Ishikawa (cell line): ENCODE measurements at regions not wholly inside any gene's neighbourhood (a gene's known extent, or its start where the extent isn't known, plus 50 kb on each side); places are given as distances from the start of the nearest gene placed in this dataset.

ENCODE experiments used
- CEBPB ChIP-seq: IDR thresholded peaks from 2 replicates; pipeline ENCODE4 v1.6.1; 2012
- CREB1 ChIP-seq: IDR thresholded peaks from 2 replicates; pipeline ENCODE4 v1.6.1; 2012; ENCODE audit warnings: low read depth
- EGR1 ChIP-seq: IDR thresholded peaks from 2 replicates; pipeline ENCODE4 v1.6.1; 2012
- EP300 ChIP-seq: IDR thresholded peaks from 2 replicates; pipeline ENCODE4 v1.6.1; 2012; ENCODE audit warnings: borderline replicate concordance
- FOXM1 ChIP-seq: IDR thresholded peaks from 2 replicates; pipeline ENCODE4 v1.6.1; 2012; ENCODE audit warnings: low read depth, borderline replicate concordance
- NFIC ChIP-seq: IDR thresholded peaks from 2 replicates; pipeline ENCODE4 v1.6.1; 2012
- RAD21 ChIP-seq: IDR thresholded peaks from 2 replicates; pipeline ENCODE4 v1.6.1; 2012; ENCODE audit warnings: low read depth
- TAF1 ChIP-seq: IDR thresholded peaks from 2 replicates; pipeline ENCODE4 v1.6.1; 2012; ENCODE audit warnings: low read depth, mild to moderate bottlenecking
- TCF12 ChIP-seq: IDR thresholded peaks from 2 replicates; pipeline ENCODE4 v1.6.1; 2012; ENCODE audit warnings: low read depth
- TEAD4 ChIP-seq: IDR thresholded peaks from 2 replicates; pipeline ENCODE4 v1.6.1; 2012
- YY1 ChIP-seq: IDR thresholded peaks from 2 replicates; pipeline ENCODE4 v1.6.1; 2012; ENCODE audit warnings: low read depth
- ZBTB7A ChIP-seq: IDR thresholded peaks from 2 replicates; pipeline ENCODE4 v1.6.1; 2012; ENCODE audit warnings: low read depth
- TF ChIP-seq, protein P1 (sequence below): IDR thresholded peaks from 2 replicates; pipeline ENCODE4 v1.6.1; 2012; ENCODE audit warnings: low read depth, mild to moderate bottlenecking
- TF ChIP-seq, protein P2 (sequence below): IDR thresholded peaks from 2 replicates; pipeline ENCODE4 v1.6.1; 2012
- TF ChIP-seq, protein P3 (sequence below): IDR thresholded peaks from 2 replicates; pipeline ENCODE4 v1.6.1; 2012

DNA sequence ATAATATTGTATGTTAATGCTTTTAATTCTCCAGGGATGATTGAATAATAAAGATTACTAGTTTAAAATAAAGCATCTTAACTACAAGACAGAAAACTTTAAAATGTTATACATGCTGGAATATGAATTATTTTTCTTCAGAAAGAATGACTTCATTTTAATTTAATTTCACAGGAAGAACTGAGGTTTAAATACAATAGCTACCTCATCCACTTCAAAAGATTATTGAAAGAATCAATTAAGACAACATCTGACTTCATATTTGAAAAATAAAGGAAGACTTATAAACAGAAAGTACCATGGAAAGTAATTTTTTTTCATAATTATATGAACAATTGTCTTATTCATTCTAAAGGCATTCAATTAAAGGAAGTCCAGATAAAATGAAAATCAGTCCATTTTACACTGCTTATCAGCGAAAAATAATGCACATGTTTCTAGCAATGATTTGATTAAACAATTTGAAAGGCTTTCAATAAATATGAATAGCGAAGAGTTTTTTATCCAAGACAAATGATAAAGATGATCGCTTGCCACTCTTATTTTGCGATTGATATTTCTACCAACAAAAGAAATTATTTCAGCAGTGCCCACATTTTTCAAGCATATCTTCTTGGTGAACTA lies 368.5 kb upstream of the OPRM1 start:
- TF ChIP-seq, protein P1, sequence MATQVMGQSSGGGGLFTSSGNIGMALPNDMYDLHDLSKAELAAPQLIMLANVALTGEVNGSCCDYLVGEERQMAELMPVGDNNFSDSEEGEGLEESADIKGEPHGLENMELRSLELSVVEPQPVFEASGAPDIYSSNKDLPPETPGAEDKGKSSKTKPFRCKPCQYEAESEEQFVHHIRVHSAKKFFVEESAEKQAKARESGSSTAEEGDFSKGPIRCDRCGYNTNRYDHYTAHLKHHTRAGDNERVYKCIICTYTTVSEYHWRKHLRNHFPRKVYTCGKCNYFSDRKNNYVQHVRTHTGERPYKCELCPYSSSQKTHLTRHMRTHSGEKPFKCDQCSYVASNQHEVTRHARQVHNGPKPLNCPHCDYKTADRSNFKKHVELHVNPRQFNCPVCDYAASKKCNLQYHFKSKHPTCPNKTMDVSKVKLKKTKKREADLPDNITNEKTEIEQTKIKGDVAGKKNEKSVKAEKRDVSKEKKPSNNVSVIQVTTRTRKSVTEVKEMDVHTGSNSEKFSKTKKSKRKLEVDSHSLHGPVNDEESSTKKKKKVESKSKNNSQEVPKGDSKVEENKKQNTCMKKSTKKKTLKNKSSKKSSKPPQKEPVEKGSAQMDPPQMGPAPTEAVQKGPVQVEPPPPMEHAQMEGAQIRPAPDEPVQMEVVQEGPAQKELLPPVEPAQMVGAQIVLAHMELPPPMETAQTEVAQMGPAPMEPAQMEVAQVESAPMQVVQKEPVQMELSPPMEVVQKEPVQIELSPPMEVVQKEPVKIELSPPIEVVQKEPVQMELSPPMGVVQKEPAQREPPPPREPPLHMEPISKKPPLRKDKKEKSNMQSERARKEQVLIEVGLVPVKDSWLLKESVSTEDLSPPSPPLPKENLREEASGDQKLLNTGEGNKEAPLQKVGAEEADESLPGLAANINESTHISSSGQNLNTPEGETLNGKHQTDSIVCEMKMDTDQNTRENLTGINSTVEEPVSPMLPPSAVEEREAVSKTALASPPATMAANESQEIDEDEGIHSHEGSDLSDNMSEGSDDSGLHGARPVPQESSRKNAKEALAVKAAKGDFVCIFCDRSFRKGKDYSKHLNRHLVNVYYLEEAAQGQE, result no peak
- TF ChIP-seq RAD21 (no peak), NFIC (no peak), TEAD4 (no peak), CEBPB (no peak), ZBTB7A (no peak), EGR1 (no peak), CREB1 (no peak), TCF12 (no peak), FOXM1 (no peak)
- TF ChIP-seq, protein P2, sequence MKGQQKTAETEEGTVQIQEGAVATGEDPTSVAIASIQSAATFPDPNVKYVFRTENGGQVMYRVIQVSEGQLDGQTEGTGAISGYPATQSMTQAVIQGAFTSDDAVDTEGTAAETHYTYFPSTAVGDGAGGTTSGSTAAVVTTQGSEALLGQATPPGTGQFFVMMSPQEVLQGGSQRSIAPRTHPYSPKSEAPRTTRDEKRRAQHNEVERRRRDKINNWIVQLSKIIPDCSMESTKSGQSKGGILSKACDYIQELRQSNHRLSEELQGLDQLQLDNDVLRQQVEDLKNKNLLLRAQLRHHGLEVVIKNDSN, result no peak
- TF ChIP-seq, protein P3, sequence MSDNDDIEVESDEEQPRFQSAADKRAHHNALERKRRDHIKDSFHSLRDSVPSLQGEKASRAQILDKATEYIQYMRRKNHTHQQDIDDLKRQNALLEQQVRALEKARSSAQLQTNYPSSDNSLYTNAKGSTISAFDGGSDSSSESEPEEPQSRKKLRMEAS, result no peak

DNA sequence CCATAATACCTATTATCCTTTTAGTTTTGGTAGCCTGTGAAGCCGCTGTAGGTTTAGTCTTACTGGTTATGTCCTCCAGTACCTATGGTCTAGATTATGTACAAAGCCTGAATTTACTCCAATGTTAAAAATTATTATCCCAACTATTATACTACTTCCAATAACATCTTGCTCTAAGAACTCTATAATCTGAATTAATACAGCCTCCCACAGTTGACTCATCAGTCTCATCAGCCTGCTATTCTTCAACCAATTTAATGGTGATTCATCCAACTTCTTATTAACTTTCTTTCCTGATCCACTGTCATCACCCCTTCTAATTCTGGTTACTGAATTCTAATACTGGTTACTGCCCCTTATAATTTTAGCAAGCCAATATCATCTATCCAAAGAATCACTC lies 370.3 kb upstream of the OPRM1 start:
- TF ChIP-seq NFIC (no peak), EP300 (no peak), TEAD4 (no peak), CREB1 (no peak), RAD21 (no peak), TAF1 (no peak), TCF12 (no peak), EGR1 (no peak), FOXM1 (no peak), CEBPB (no peak), YY1 (no peak), ZBTB7A (no peak)
- TF ChIP-seq, protein P1, result no peak
- TF ChIP-seq, protein P3, result no peak
- TF ChIP-seq, protein P2, result no peak

DNA sequence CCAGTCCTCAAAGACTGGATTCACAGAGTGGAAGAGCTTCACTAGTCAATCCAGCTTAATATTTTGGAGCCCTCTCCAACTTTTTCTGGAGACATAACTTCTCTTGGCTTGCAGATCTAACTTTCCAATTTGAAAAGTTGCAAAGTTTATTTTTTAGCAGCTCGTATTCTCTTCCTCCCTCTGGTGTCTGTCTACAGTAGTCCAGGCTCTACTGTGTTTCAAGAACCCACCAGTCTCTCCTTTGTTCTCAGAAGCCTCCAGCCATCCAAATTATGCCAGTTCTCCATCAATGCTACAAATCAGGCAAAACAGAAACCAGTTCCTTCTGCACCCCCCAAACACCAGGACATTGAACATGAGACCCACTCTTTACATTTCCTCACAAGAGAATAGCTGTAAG lies 376.1 kb upstream of the OPRM1 start:
- TF ChIP-seq RAD21 (no peak), TAF1 (no peak), CREB1 (no peak), EP300 (no peak), ZBTB7A (no peak), NFIC (no peak), TCF12 (no peak), FOXM1 (no peak), CEBPB (no peak), TEAD4 (no peak), EGR1 (no peak), YY1 (no peak)
- TF ChIP-seq, protein P1, result no peak
- TF ChIP-seq, protein P2, result no peak
- TF ChIP-seq, protein P3, result no peak

DNA sequence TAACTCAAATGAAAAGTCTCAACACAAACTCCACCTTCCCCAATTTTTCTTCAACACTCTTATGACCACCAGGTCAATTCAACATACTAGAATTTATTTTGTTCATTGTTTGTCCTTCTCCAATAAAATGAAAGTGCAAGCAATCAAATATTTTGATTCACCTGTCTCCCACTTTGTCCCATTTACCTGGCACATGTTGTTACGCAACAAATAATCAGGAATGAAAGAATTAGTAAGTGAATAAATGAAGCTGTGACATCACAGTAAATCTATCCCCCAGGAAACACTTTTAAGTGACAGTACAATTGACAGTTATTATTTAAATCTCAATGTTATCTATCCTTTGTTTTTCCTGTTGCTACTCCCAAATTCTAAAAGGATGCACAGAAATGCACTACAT lies 393.7 kb upstream of the OPRM1 start:
- TF ChIP-seq CREB1, result no peak
- no peak for TF ChIP-seq TEAD4
- no peak for TF ChIP-seq FOXM1
- TF ChIP-seq EP300, result no peak
- TF ChIP-seq RAD21, result no peak
- TF ChIP-seq TCF12, result no peak
- TF ChIP-seq ZBTB7A, result no peak
- TF ChIP-seq NFIC, result no peak
- TF ChIP-seq EGR1, result no peak
- TF ChIP-seq CEBPB, result no peak
- no peak for TF ChIP-seq TAF1
- TF ChIP-seq, protein P2, result no peak
